GM12874 (cell line): ENCODE measurements at regions not wholly inside any gene's neighbourhood (a gene's known extent, or its start where the extent isn't known, plus 50 kb on each side); places are given as distances from the start of the nearest gene placed in this dataset.

Experiments
- TF ChIP-seq, protein P1 (sequence below): IDR thresholded peaks from 2 replicates; pipeline ENCODE4 v1.5.1; 2011; ENCODE audit warnings: low read depth, mild to moderate bottlenecking, control low read depth, low read length, moderate library complexity; ENCODE audit not compliant: insufficient read depth

DNA sequence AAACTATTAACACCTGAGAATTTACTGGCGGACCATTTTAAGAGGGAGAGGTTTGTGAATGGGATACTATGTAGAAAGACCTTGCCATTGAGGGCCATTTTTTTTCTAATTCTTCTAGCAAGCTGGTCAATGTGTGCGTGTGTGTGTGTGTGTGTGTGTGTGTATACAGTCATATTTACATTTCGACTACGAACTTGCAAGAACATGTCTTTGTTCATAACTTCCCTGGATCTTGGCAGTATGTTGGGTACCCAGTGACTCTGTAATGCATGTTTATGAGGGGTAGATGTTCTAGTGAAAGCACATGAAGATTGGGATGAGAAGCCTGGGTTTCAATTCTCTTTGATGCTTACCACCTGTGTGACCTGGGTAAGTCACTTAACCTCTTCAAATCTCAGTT, 133.6 kb downstream of the UBE2E3 start:
- TF ChIP-seq, protein P1, sequence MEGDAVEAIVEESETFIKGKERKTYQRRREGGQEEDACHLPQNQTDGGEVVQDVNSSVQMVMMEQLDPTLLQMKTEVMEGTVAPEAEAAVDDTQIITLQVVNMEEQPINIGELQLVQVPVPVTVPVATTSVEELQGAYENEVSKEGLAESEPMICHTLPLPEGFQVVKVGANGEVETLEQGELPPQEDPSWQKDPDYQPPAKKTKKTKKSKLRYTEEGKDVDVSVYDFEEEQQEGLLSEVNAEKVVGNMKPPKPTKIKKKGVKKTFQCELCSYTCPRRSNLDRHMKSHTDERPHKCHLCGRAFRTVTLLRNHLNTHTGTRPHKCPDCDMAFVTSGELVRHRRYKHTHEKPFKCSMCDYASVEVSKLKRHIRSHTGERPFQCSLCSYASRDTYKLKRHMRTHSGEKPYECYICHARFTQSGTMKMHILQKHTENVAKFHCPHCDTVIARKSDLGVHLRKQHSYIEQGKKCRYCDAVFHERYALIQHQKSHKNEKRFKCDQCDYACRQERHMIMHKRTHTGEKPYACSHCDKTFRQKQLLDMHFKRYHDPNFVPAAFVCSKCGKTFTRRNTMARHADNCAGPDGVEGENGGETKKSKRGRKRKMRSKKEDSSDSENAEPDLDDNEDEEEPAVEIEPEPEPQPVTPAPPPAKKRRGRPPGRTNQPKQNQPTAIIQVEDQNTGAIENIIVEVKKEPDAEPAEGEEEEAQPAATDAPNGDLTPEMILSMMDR, result no peak

DNA sequence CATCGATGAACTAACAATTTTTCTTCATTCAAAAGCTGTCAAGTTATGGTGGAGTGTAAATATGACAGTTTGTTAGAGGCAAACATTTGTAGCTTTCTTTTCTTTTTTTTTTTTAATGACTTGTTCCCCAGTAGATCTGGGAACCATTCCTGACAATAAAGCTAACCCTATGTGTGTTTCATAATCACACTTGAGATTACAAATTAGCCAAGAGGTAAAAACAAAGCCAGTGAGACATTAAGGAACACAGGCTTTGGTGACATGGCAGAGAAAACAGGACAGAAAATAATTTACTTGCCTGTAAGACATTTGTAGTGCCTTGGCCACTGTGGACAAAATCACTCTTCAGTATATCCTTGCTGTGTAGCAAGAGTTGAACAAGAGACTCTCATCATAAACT, 135.9 kb downstream of the UBE2E3 start:
- TF ChIP-seq, protein P1, result no peak

DNA sequence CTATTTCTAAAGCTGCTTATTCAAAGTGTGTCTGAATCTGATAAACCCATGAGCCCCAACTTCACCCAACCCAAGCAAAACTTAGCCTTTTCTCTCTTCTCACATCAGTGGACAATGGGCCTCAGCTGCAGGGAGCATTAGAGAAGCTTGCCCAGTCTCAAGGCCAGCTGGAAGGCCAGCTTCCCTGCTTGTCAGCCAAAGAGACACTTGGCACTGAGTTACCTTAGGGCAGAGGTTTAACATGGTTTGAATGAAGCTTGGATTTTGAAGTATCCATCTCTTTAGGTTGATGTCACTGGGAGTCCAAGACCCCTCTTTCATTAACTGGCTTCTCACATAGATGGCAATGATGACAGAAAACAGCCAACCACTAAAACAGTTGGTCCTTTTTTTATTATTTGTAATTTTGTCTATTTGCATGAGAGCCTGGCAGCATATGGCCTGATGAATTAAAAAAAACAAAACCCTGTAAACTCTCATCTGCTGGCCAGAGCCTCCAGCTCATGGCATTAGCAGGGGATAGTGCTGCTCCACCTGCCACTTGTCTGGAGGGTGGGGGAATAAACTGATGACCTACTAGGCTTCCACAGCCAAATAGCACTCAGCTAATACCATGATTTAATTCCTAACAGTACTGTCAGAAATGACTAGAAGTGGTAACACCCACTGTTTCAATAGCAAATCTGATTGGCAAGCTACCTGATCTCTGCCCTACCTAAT, 137.0 kb downstream of the UBE2E3 start:
- TF ChIP-seq, protein P1, result no peak

DNA sequence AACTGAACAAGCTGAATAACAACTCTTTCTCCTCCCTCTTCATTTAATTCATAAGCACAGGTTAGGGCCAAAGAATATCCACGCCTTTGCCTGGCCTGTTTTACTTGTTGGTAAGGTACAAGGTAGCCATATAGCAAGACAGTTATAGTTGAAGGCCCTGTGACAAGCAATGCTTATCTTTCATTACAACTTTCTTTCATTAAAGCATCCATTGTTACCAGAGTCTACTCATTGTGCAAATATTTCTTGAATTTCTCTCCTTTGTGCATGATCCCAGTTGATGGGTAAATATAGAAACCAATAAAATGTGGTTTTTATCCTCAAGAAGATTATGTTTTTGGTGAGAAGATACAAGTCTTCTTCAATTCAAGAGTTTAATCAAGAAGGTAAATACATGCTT, 140.2 kb downstream of the UBE2E3 start:
- TF ChIP-seq, protein P1, result no peak

DNA sequence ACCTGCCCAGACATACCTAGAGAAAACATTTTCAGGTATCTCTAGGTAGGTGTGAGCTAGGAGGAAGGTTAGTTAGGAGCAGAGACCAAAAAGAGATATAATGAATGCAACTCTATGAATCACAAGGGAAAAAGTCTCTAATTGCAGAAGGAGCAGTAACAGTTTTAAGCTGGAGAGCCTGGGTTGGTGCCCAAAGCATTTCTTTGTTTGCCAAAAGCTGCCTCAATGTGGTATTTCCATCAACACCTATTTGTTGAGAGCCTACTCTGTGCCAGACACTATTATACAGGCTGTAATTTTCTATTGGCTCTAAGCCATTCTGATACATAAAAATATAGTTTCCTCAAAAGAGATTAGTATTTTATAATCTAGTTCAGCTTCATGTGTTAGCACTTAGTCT, 141.6 kb downstream of the UBE2E3 start:
- TF ChIP-seq, protein P1, result no peak

DNA sequence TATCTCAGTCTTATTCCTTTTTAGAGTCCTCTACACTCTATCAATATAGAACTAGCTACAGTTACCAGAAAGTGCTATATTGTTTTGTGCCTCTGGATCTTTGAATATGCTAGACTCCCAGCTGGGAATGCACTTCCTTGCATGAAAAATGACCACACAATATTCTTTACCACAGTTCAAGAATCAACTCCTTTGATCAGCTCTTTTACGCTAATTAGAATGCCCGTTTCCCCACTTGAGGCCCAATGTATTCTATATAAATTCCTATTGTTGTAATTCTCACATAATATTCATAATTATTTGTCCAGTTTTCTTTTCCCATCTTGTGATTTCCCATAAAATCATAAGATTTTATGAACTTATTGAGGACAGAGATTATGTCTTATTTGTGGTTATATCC, 142.2 kb downstream of the UBE2E3 start:
- TF ChIP-seq, protein P1, result no peak

DNA sequence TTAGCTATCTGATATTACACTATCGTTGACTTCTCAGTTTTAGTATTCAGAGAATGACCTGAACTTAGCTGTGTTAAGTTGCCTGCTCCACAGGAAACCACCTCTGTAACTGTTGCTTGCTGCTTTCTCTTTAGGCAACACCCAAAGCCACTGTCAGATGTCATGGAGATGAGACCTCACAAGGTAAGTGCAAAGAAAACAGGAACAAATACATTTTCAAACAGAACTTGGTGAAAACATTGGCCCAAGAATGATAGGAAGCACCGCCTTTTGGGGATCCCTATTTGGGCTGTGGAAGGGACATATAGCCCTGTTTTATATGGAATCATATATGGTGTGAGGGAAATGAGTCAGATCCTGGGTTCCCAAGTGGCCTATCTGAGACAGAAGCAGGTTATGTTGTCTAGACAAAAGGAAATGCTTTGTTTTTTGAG, 143.4 kb downstream of the UBE2E3 start:
- TF ChIP-seq, protein P1, result no peak
